HepG2 (cell line): ENCODE measurements at regions not wholly inside any gene's neighbourhood (a gene's known extent, or its start where the extent isn't known, plus 50 kb on each side); places are given as distances from the start of the nearest gene placed in this dataset.

Source experiments
- ATAC-seq: fragments of 200-7000 bp; cut with Tn5 transposase; 3 replicates; pipeline ENCODE4 v1.9.1; 2020; ENCODE audit warnings: mild to moderate bottlenecking, moderate library complexity
- BruUV-seq: library from RNA; stranded (reverse); fragments of 400-500 nt; replicated peaks from 2 replicates; lab custom pipeline; 2021; lab: Mats Ljungman, UMichigan
- CTCF ChIA-PET: fragments of 300-600 bp; formaldehyde crosslinking; extraction: SDS; loops from one replicate; lab custom pipeline; 2021; ENCODE audit warnings: low total read pairs, inconsistent platforms, low intra/inter-chr PET ratio; lab: Yijun Ruan, JAX
- POLR2A ChIA-PET: fragments of 350-600 bp; sonication (Branson Sonifier 250); formaldehyde crosslinking; loops from one replicate; lab custom pipeline; 2020; ENCODE audit warnings: antibody characterized with exemption, inconsistent platforms; lab: Yijun Ruan, JAX
- DNase-seq: peaks from one replicate; pipeline ENCODE4 v3.0.0-alpha.2; 2015; ENCODE audit warnings: low spot score
- FAIRE-seq: peaks from 3 replicates; lab custom pipeline; 2011; peaks lifted over from hg19 to GRCh38; lab: Jason Lieb, UNC
- H2AFZ ChIP-seq: one replicate; pipeline ENCODE4 v1.6.1; 2011; ENCODE audit warnings: low read length, inconsistent platforms
- H3K27ac ChIP-seq: fragments of 300-600 bp; 3 replicates; pipeline ENCODE4 v1.8.0; 2011; ENCODE audit warnings: mixed run types, mild to moderate bottlenecking, mixed read lengths, low read length, inconsistent platforms; ENCODE audit not compliant: insufficient read depth; ENCODE audit errors: extremely low read length
- H3K27me3 ChIP-seq, 2 experiments: fragments of 200-600 bp in 1 of 2; 2 replicates in 1 of 2; 3 replicates in 1 of 2; pipeline versions ENCODE4 v1.6.0 to v1.8.0; 2011; ENCODE audit warnings: low read length in 2 of 2, mild to moderate bottlenecking in 2 of 2, moderate library complexity in 2 of 2, inconsistent platforms in 1 of 2; ENCODE audit not compliant: insufficient read depth in 2 of 2, control insufficient read depth in 1 of 2
- H3K36me3 ChIP-seq, 2 experiments: fragments of 200-600 bp in 1 of 2; replicated peaks in 1 of 2; 2 replicates in 1 of 2; 3 replicates in 1 of 2; pipeline versions ENCODE4 v1.5.1 to v1.8.0; 2011; ENCODE audit warnings: low read length in 2 of 2, inconsistent platforms in 1 of 2; ENCODE audit not compliant: insufficient read depth in 2 of 2, control insufficient read depth in 1 of 2
- H3K4me1 ChIP-seq: 2 replicates; pipeline ENCODE4 v1.5.1; 2012; ENCODE audit warnings: low read length, inconsistent platforms; ENCODE audit not compliant: insufficient read depth
- H3K4me2 ChIP-seq: 2 replicates; pipeline ENCODE4 v1.6.0; 2011; ENCODE audit warnings: low read depth, low read length, inconsistent platforms
- H3K4me3 ChIP-seq, 3 experiments: fragments of 200-600 bp in 1 of 3; sonication (generic), shearing (Covaris generic) in 1 of 3; replicated peaks in 1 of 3; 2 replicates each; pipeline ENCODE4 v1.5.1; 2011 to 2016; ENCODE audit warnings: low read length in 3 of 3, inconsistent platforms in 2 of 3, low read depth in 2 of 3, mild to moderate bottlenecking in 2 of 3, control low read depth in 1 of 3, mixed read lengths in 1 of 3; ENCODE audit not compliant: insufficient read depth in 1 of 3
- H3K79me2 ChIP-seq: one replicate; pipeline ENCODE4 v1.6.1; 2011; ENCODE audit warnings: low read length, inconsistent platforms; ENCODE audit not compliant: insufficient read depth
- H3K9ac ChIP-seq: 2 replicates; pipeline ENCODE4 v1.6.0; 2011; ENCODE audit warnings: mild to moderate bottlenecking, low read depth, low read length, inconsistent platforms; ENCODE audit not compliant: insufficient read depth
- H3K9me3 ChIP-seq: 2 replicates; pipeline ENCODE4 v1.5.1; 2012; ENCODE audit warnings: mild to moderate bottlenecking, low read length
- H4K20me1 ChIP-seq: 2 replicates; pipeline ENCODE4 v1.6.0; 2011; ENCODE audit warnings: inconsistent platforms, mild to moderate bottlenecking, low read length, moderate library complexity; ENCODE audit not compliant: insufficient read depth
- MEIS1 ChIP-seq: sonication (generic); formaldehyde crosslinking; IDR thresholded peaks from 2 replicates; pipeline ENCODE4 v1.9.0; 2021; ENCODE audit warnings: mild to moderate bottlenecking, missing genetic modification reagents, moderate library complexity, borderline replicate concordance
- RAD21 ChIP-seq: fragments of 450-650 bp; formaldehyde crosslinking; IDR thresholded peaks from 2 replicates; pipeline ENCODE4 v1.5.0; 2020; ENCODE audit warnings: mild to moderate bottlenecking
- STAG1 ChIP-seq: sonication (generic); formaldehyde crosslinking; IDR thresholded peaks from 2 replicates; pipeline ENCODE4 v1.4.0; 2020; ENCODE audit warnings: missing genetic modification reagents
- ZNF24 ChIP-seq: fragments of 450-650 bp; IDR thresholded peaks from 2 replicates; pipeline ENCODE4 v1.6.1; 2017; ENCODE audit warnings: antibody characterized with exemption, mild to moderate bottlenecking
- WGBS: methylation state at CpG from one replicate; pipeline ENCODE4 v1.1.6; 2017; ENCODE audit warnings: low lambda C conversion rate; 5-methylcytosine and 5-hydroxymethylcytosine counted together
- in situ Hi-C: cut with HindIII; loops from 2 replicates; pipeline ENCODE4 v1.10.0; 2017; ENCODE audit warnings: low pct_unique_long_range_greater_than_20kb; ENCODE audit not compliant: extremely low pct_ligation_motif_present
- intact Hi-C: fragments of 100-400 bp; cut with micrococcal nuclease; formaldehyde crosslinking; loops from one replicate; pipeline ENCODE4 v1.10.0; 2022; ENCODE audit not compliant: unreplicated experiment
- TF ChIP-seq, protein P1 (sequence below): sonication (generic); formaldehyde crosslinking; IDR thresholded peaks from 2 replicates; pipeline ENCODE4 v1.5.0; 2020; ENCODE audit warnings: mild to moderate bottlenecking, missing genetic modification reagents
- TF ChIP-seq, protein P2 (sequence below): sonication (generic); formaldehyde crosslinking; IDR thresholded peaks from 2 replicates; pipeline ENCODE4 v1.5.0; 2020; ENCODE audit warnings: mild to moderate bottlenecking, missing genetic modification reagents, moderate library complexity
- TF ChIP-seq, protein P3 (sequence below): sonication (generic); formaldehyde crosslinking; IDR thresholded peaks from 2 replicates; pipeline ENCODE4 v1.8.0; 2022; ENCODE audit warnings: low read depth, missing genetic modification reagents

DNA sequence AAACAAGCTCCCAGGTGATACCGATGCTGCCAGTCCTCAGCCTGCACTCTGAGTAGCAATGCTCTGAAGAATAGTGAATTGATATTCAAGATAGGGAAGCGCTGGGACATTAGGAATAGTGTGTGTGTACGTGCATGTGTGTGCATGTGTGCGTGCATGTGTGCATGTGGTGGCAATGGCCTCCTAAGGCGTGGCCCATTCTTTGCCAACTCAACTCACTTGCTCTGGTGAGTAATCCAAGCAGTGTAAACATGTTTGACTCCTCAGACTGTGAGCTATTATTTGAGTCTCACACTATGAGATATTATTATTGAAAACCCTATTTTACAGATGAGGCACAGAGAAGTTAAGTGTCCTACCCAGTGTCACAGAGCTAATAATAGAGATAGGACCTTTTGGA, 186.6 kb downstream of the RAB11FIP2 start:
- ChIA-PET CTCF (interaction anchor here (1.6 kb wide), 1 partner anchor 381 kb away, joined by 9 read pairs; no protein-coding TSS in a partner anchor), POLR2A (no interaction called here)
- in situ Hi-C loops = loop anchor here (10.0 kb wide), 1 partner anchor 375 kb away; no protein-coding TSS in a partner anchor
- no peak overlapping the region for H3K9ac ChIP-seq
- ATAC-seq (no peak), DNase-seq (no peak)
- no peak overlapping the region for H2AFZ ChIP-seq
- no peaks in the 10 kb centered on the region for H3K79me2 ChIP-seq
- H3K4me3 ChIP-seq = no peak overlapping the region
- H3K9me3 ChIP-seq = no peaks in the 10 kb centered on the region
- no peaks in the 10 kb centered on the region for H3K4me1 ChIP-seq
- 0% methylated on average over 4 of the region's 5 CpGs for WGBS
- no TSS peak for BruUV-seq
- H4K20me1 ChIP-seq = no peaks in the 10 kb centered on the region
- H3K27me3 ChIP-seq = peaks cover 0 to 5% of the 10 kb centered on the region in 2 experiments; a peak in 1 of 5 replicates
- TF ChIP-seq, protein P1, sequence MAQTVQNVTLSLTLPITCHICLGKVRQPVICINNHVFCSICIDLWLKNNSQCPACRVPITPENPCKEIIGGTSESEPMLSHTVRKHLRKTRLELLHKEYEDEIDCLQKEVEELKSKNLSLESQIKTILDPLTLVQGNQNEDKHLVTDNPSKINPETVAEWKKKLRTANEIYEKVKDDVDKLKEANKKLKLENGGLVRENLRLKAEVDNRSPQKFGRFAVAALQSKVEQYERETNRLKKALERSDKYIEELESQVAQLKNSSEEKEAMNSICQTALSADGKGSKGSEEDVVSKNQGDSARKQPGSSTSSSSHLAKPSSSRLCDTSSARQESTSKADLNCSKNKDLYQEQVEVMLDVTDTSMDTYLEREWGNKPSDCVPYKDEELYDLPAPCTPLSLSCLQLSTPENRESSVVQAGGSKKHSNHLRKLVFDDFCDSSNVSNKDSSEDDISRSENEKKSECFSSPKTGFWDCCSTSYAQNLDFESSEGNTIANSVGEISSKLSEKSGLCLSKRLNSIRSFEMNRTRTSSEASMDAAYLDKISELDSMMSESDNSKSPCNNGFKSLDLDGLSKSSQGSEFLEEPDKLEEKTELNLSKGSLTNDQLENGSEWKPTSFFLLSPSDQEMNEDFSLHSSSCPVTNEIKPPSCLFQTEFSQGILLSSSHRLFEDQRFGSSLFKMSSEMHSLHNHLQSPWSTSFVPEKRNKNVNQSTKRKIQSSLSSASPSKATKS (CRISPR knock-in tag) = no peak
- TF ChIP-seq, all 625 proteins: peak for 0
- no peak overlapping the region for H3K4me2 ChIP-seq
- H3K36me3 ChIP-seq = no peaks in the 10 kb centered on the region
- FAIRE-seq = no peak
- no peak overlapping the region for H3K27ac ChIP-seq
- intact Hi-C loops = loop anchor here (2.0 kb wide), 1 partner anchor 247 kb away; no protein-coding TSS in a partner anchor

DNA sequence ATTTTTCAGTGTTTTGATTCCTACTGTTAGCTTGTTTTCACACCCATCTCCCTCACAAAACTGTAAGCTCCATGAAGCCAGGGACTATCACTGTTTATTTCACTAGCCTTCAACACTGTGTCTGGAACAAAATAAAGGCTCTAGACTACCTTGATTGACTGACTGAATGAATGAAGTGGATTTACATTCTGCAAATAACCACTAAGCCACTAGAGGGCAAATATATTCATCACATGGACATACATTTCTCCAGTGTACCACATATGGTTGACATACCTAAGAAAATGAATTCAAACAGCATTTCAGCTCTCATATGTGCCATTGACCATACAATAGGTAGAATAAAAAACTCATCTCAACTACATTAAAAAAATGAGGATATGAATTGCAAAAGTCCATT, 185.9 kb downstream of the RAB11FIP2 start:
- no peak overlapping the region for H3K4me3 ChIP-seq
- no peak overlapping the region for H3K9ac ChIP-seq
- intact Hi-C loops (loop anchor here (2.0 kb wide), 1 partner anchor 246 kb away; no protein-coding TSS in a partner anchor), in situ Hi-C loops (loop anchor here (10.0 kb wide), 1 partner anchor 374 kb away; no protein-coding TSS in a partner anchor)
- H3K4me2 ChIP-seq = no peak overlapping the region
- H3K36me3 ChIP-seq = no peaks in the 10 kb centered on the region
- H3K9me3 ChIP-seq = no peaks in the 10 kb centered on the region
- POLR2A ChIA-PET = no interaction called here
- peak; percentile 59 for ATAC-seq
- peak; percentile 15 for DNase-seq
- FAIRE-seq = no peak
- no peaks in the 10 kb centered on the region for H4K20me1 ChIP-seq
- peaks cover 0 to 5% of the 10 kb centered on the region in 2 experiments; a peak in 1 of 5 replicates for H3K27me3 ChIP-seq
- H3K27ac ChIP-seq = no peak overlapping the region
- H3K4me1 ChIP-seq = no peaks in the 10 kb centered on the region
- no peak overlapping the region for H2AFZ ChIP-seq
- no TSS peak for BruUV-seq
- CTCF ChIA-PET = interaction anchor here (1.6 kb wide), 1 partner anchor 380 kb away, joined by 9 read pairs; no protein-coding TSS in a partner anchor
- H3K79me2 ChIP-seq = no peaks in the 10 kb centered on the region
- peak; percentile 36; the same call in 1 of the 2 replicates for TF ChIP-seq STAG1
- TF ChIP-seq ZNF24 = peak; percentile 94
- 0 out of 2 replicates have a peak, but pooled peaks have one; percentile 11 for TF ChIP-seq RAD21 (CRISPR knock-in tag)
- no peak for TF ChIP-seq MEIS1 (CRISPR knock-in tag)
- TF ChIP-seq, protein P2, sequence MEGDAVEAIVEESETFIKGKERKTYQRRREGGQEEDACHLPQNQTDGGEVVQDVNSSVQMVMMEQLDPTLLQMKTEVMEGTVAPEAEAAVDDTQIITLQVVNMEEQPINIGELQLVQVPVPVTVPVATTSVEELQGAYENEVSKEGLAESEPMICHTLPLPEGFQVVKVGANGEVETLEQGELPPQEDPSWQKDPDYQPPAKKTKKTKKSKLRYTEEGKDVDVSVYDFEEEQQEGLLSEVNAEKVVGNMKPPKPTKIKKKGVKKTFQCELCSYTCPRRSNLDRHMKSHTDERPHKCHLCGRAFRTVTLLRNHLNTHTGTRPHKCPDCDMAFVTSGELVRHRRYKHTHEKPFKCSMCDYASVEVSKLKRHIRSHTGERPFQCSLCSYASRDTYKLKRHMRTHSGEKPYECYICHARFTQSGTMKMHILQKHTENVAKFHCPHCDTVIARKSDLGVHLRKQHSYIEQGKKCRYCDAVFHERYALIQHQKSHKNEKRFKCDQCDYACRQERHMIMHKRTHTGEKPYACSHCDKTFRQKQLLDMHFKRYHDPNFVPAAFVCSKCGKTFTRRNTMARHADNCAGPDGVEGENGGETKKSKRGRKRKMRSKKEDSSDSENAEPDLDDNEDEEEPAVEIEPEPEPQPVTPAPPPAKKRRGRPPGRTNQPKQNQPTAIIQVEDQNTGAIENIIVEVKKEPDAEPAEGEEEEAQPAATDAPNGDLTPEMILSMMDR (CRISPR knock-in tag) = peak; percentile 29; the same call in 1 of the 2 replicates
- TF ChIP-seq, protein P3, sequence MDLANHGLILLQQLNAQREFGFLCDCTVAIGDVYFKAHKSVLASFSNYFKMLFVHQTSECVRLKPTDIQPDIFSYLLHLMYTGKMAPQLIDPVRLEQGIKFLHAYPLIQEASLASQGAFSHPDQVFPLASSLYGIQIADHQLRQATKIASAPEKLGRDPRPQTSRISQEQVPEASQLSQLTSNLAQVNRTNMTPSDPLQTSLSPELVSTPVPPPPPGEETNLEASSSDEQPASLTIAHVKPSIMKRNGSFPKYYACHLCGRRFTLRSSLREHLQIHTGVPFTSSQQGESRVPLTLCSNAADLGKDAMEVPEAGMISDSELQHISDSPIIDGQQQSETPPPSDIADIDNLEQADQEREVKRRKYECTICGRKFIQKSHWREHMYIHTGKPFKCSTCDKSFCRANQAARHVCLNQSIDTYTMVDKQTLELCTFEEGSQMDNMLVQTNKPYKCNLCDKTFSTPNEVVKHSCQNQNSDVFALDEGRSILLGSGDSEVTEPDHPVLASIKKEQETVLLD = no peak
